Caco-2 (cell line): ENCODE measurements at regions not wholly inside any gene's neighbourhood (a gene's known extent, or its start where the extent isn't known, plus 50 kb on each side); places are given as distances from the start of the nearest gene placed in this dataset.

Experiments
- BruUV-seq: library from RNA; stranded (reverse); fragments of 400-500 nt; replicated peaks from 2 replicates; lab custom pipeline; 2021; lab: Mats Ljungman, UMichigan
- CTCF ChIA-PET: fragments of 300-600 bp; sonication (Branson Sonifier 250); formaldehyde crosslinking; loops from one replicate; lab custom pipeline; 2022; ENCODE audit warnings: antibody characterized with exemption; lab: Charles Lee
- POLR2A ChIA-PET: fragments of 300-600 bp; sonication (Branson Sonifier 250); formaldehyde crosslinking; loops from one replicate; lab custom pipeline; 2022; ENCODE audit warnings: antibody characterized with exemption; lab: Charles Lee
- DNase-seq, 2 experiments: peaks; one replicate each; pipeline versions ENCODE4 v3.0.0 to v3.0.0-alpha.2; 2020 to 2022
- H3K27me3 ChIP-seq: replicated peaks from 2 replicates; pipeline ENCODE4 v1.6.0; 2011; ENCODE audit warnings: low read length; ENCODE audit not compliant: control insufficient read depth, insufficient read depth
- H3K36me3 ChIP-seq: 2 replicates; pipeline ENCODE4 v1.5.1; 2011; ENCODE audit warnings: low read length; ENCODE audit not compliant: control insufficient read depth, insufficient read depth
- H3K4me1 ChIP-seq: fragments of 250-450 bp; sonication (Bioruptor Pico); 2 replicates; pipeline ENCODE4 v1.5.1; 2020; ENCODE audit warnings: mild to moderate bottlenecking
- H3K4me3 ChIP-seq: 2 replicates; pipeline ENCODE4 v1.5.1; 2011; ENCODE audit warnings: low read depth, mild to moderate bottlenecking, control low read depth, low read length
- H3K9me3 ChIP-seq: fragments of 250-450 bp; sonication (Bioruptor Pico); 2 replicates; pipeline ENCODE4 v1.5.1; 2020; ENCODE audit warnings: mild to moderate bottlenecking, moderate library complexity
- H3K27ac Mint-ChIP-seq: one replicate; pipeline ENCODE4 v1.8.0; 2022; ENCODE audit warnings: mixed read lengths; ENCODE audit not compliant: unreplicated experiment
- H3K27me3 Mint-ChIP-seq: one replicate; pipeline ENCODE4 v1.8.0; 2022; ENCODE audit warnings: mixed read lengths; ENCODE audit not compliant: insufficient read depth, unreplicated experiment
- H3K36me3 Mint-ChIP-seq: one replicate; pipeline ENCODE4 v1.8.0; 2022; ENCODE audit warnings: mild to moderate bottlenecking, mixed read lengths; ENCODE audit not compliant: insufficient read depth, unreplicated experiment
- H3K4me1 Mint-ChIP-seq: one replicate; pipeline ENCODE4 v1.8.0; 2022; ENCODE audit warnings: low read depth, mixed read lengths; ENCODE audit not compliant: unreplicated experiment
- H3K4me3 Mint-ChIP-seq: one replicate; pipeline ENCODE4 v1.8.0; 2022; ENCODE audit warnings: mild to moderate bottlenecking, moderate library complexity, mixed read lengths; ENCODE audit not compliant: unreplicated experiment
- H3K9me3 Mint-ChIP-seq: one replicate; pipeline ENCODE4 v1.8.0; 2022; ENCODE audit warnings: mixed read lengths; ENCODE audit not compliant: unreplicated experiment
- intact Hi-C: fragments of 100-400 bp; cut with micrococcal nuclease; formaldehyde crosslinking; loops from one replicate; pipeline ENCODE4 v1.10.0; 2022; ENCODE audit not compliant: unreplicated experiment
- TF ChIP-seq, protein P1 (sequence below), 2 experiments: fragments of 200-600 bp in 1 of 2; IDR thresholded peaks; 1 replicate in 1 of 2; 2 replicates in 1 of 2; pipeline versions ENCODE4 v1.5.1 to v1.8.0; 2011 to 2022; ENCODE audit warnings: antibody characterized with exemption in 1 of 2, control low read depth in 1 of 2, inconsistent platforms in 1 of 2, low read depth in 1 of 2, low read length in 1 of 2, mild to moderate bottlenecking in 1 of 2, moderate library complexity in 1 of 2; ENCODE audit not compliant: insufficient read depth in 1 of 2, severe bottlenecking in 1 of 2, unreplicated experiment in 1 of 2

- H3K4me1 ChIP-seq = no peaks in the 10 kb centered on the region
- H3K9me3 ChIP-seq = 0 out of 2 replicates have a peak, but pooled peaks cover 5% of the 10 kb centered on the region
- CTCF ChIA-PET = interaction anchor here (0.6 kb wide), 1 partner anchor 476 kb away, joined by 3 read pairs; no protein-coding TSS in a partner anchor
- Mint-ChIP-seq H3K36me3 (no peaks in the 10 kb centered on the region), H3K4me3 (no peak overlapping the region), H3K27ac (no peak overlapping the region), H3K9me3 (no peaks in the 10 kb centered on the region), H3K4me1 (no peaks in the 10 kb centered on the region), H3K27me3 (peaks cover 8% of the 10 kb centered on the region)
- TF ChIP-seq, protein P1, sequence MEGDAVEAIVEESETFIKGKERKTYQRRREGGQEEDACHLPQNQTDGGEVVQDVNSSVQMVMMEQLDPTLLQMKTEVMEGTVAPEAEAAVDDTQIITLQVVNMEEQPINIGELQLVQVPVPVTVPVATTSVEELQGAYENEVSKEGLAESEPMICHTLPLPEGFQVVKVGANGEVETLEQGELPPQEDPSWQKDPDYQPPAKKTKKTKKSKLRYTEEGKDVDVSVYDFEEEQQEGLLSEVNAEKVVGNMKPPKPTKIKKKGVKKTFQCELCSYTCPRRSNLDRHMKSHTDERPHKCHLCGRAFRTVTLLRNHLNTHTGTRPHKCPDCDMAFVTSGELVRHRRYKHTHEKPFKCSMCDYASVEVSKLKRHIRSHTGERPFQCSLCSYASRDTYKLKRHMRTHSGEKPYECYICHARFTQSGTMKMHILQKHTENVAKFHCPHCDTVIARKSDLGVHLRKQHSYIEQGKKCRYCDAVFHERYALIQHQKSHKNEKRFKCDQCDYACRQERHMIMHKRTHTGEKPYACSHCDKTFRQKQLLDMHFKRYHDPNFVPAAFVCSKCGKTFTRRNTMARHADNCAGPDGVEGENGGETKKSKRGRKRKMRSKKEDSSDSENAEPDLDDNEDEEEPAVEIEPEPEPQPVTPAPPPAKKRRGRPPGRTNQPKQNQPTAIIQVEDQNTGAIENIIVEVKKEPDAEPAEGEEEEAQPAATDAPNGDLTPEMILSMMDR (IDR thresholded peaks at IDR 0.05; ENCODE audit: insufficient read depth in 1 of 2, low read depth in 1 of 2, low read length in 1 of 2, severe bottlenecking in 1 of 2, unreplicated experiment in 1 of 2) = no peak
- BruUV-seq = no TSS peak
- H3K4me3 ChIP-seq = no peak overlapping the region
- POLR2A ChIA-PET = interaction anchor here (1.1 kb wide), 1 partner anchor 26 kb away, joined by 3 read pairs; no protein-coding TSS in a partner anchor
- H3K36me3 ChIP-seq = no peaks in the 10 kb centered on the region
- DNase-seq = no peak
- H3K27me3 ChIP-seq = no peaks in the 10 kb centered on the region
- intact Hi-C loops = no loop called here
These were observed 290.5 kb downstream of the RPLP1 start for GRCh38 chr15:69743091-69743490.

GRCh38 chr15:69744391-69745162 lies 292.0 kb downstream of the RPLP1 start:
- intact Hi-C loops = no loop called here
- CTCF ChIA-PET = no interaction called here
- Histone ChIP-seq H3K27me3 (no peaks in the 10 kb centered on the region), H3K9me3 (0 out of 2 replicates have a peak, but pooled peaks cover 5% of the 10 kb centered on the region), H3K36me3 (no peaks in the 10 kb centered on the region), H3K4me3 (no peak overlapping the region), H3K4me1 (no peaks in the 10 kb centered on the region)
- no TSS peak for BruUV-seq
- POLR2A ChIA-PET = no interaction called here
- Mint-ChIP-seq H3K4me3 (no peak overlapping the region), H3K36me3 (no peaks in the 10 kb centered on the region), H3K27me3 (peaks cover 6% of the 10 kb centered on the region), H3K9me3 (no peaks in the 10 kb centered on the region), H3K27ac (no peak overlapping the region), H3K4me1 (no peaks in the 10 kb centered on the region)
- TF ChIP-seq, protein P1 (IDR thresholded peaks at IDR 0.05; ENCODE audit: insufficient read depth in 1 of 2, low read depth in 1 of 2, low read length in 1 of 2, severe bottlenecking in 1 of 2, unreplicated experiment in 1 of 2) = no peak
- no peak for DNase-seq

DNA sequence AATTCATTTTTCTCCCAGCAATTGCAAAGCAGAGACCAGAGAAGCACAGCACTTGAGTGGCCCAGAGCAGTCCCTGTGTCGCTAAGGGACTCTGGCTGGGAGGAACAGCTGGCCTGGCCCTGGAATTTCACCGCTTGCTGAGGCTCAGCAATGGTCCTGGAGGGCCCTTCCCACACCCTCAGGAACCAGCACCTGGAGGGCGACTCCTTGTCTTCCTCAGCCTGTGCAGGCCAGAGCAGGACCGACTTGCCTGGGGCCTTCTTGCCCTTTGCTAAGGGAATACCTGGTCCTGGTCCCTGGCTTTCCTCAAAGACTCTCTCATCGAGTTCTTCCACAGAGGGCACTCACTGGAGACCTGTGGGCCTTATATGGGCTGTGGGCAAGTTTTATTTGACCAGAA lies 294.6 kb downstream of the RPLP1 start:
- H3K4me3 Mint-ChIP-seq = no peak overlapping the region
- no peaks in the 10 kb centered on the region for H3K9me3 Mint-ChIP-seq
- Histone ChIP-seq H3K4me1 (no peaks in the 10 kb centered on the region), H3K4me3 (no peak overlapping the region), H3K9me3 (no peaks in the 10 kb centered on the region), H3K36me3 (no peaks in the 10 kb centered on the region), H3K27me3 (no peaks in the 10 kb centered on the region)
- ChIA-PET CTCF (no interaction called here), POLR2A (no interaction called here)
- no peak for DNase-seq
- no peak overlapping the region for H3K27ac Mint-ChIP-seq
- H3K4me1 Mint-ChIP-seq = no peaks in the 10 kb centered on the region
- no TSS peak for BruUV-seq
- no peaks in the 10 kb centered on the region for H3K36me3 Mint-ChIP-seq
- TF ChIP-seq, protein P1 (IDR thresholded peaks at IDR 0.05; ENCODE audit: insufficient read depth in 1 of 2, low read depth in 1 of 2, low read length in 1 of 2, severe bottlenecking in 1 of 2, unreplicated experiment in 1 of 2) = no peak
- intact Hi-C loops = no loop called here
- H3K27me3 Mint-ChIP-seq = peaks cover 4% of the 10 kb centered on the region
